KOPT-K1 (cell line): ENCODE measurements at regions not wholly inside any gene's neighbourhood (a gene's known extent, or its start where the extent isn't known, plus 50 kb on each side); places are given as distances from the start of the nearest gene placed in this dataset.
"Not testable (repeated sequence)": the region's sequence is repeated elsewhere in the genome, so short reads cannot be mapped to it uniquely, and the experiment has no call there.

Experiments
- H3K27ac ChIP-seq: fragments of 200-600 bp; sonication (generic); 2 replicates; pipeline ENCODE4 v1.5.1; 2016; ENCODE audit warnings: antibody characterized with exemption, mild to moderate bottlenecking, low read depth, low read length; ENCODE audit not compliant: poor library complexity, severe bottlenecking
- H3K36me3 ChIP-seq: fragments of 200-600 bp; sonication (generic); 2 replicates; pipeline ENCODE4 v1.5.1; 2017; ENCODE audit warnings: antibody characterized with exemption, mild to moderate bottlenecking, low read length, moderate library complexity; ENCODE audit not compliant: insufficient read depth
- H3K9me3 ChIP-seq: fragments of 200-600 bp; sonication (generic); 2 replicates; pipeline ENCODE4 v1.5.1; 2017; ENCODE audit warnings: antibody characterized with exemption, low read length, mild to moderate bottlenecking; ENCODE audit not compliant: insufficient read depth, poor library complexity, severe bottlenecking

DNA sequence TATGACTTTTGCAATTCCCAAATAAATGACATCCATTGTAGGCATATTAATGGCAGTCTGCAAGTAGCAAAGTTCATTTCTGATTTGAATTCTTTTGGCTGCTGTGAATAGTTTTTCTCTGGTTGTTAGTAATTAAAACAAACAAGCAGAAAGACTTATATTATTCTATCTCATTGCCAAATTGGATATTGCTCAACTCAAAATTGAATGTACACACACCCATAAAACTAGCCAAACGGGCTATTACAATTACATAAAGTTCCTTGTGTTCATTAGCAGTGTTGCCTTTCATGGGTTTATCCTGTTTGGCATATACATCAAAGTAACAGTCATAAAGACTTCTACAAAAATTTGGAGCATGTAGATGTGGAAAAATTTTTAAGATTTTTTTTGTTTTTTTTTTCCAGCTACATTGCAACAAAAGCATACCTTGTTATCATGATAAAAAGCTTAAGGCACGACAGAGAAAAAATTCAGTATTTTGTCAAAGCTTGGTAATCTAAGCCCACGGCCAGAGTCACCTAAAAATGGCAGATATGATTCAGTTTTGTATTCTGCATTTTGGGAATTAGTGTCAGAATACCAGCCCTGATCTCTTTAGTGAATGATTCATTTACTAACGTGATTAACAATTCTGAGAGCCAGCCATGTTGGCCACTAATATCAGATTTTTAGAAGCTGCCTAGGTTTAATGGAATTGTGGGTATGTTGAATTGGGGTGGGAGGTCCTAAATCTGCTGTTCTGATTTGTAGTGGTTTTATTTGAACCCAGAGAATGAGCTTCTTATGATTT is 108.4 kb downstream of the KLF5 start:
- Histone ChIP-seq H3K36me3 (no peaks in the 10 kb centered on the region), H3K9me3 (no peaks in the 10 kb centered on the region), H3K27ac (no peak overlapping the region)

GRCh38 chr13:73166204-73166603 is 107.4 kb downstream of the KLF5 start:
- Histone ChIP-seq H3K36me3 (no peaks in the 10 kb centered on the region), H3K27ac (no peak overlapping the region), H3K9me3 (no peaks in the 10 kb centered on the region)

- Histone ChIP-seq H3K27ac (no peak overlapping the region), H3K9me3 (no peaks in the 10 kb centered on the region), H3K36me3 (no peaks in the 10 kb centered on the region)
Measured at GRCh38 chr13:73162912-73163911, 104.4 kb downstream of the KLF5 start.

DNA sequence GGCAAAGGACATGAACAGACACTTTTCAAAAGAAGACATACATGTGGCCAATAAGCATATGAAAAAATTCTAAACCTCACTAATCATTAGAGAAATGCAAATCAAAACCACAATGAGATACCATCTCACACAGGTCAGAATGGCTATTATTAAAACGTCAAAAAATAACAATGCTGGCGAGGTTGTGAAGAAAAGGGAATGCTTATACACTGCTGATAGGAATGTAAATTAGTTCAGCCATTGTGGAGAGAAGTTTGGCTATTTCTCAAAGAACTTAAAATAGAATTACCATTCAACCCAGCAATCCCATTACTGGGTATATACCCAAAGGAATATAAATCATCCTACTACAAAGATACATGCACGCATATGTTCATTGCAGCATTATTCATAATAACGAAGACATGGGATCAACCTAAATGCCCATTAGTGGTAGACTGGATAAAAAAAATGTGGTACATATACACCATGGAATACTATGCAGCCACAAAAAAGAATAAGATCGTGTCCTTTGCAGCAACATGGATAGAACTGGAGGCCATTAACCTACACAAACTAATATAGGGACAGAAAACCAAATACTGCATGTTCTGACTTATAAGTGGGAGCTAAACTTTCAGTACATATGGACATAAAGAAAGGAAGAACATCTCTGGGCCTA is 101.7 kb downstream of the KLF5 start:
- H3K27ac ChIP-seq, H3K9me3 ChIP-seq, H3K36me3 ChIP-seq: not testable (repeated sequence)

- H3K9me3 ChIP-seq, result no peaks in the 10 kb centered on the region
- H3K27ac ChIP-seq, result no peak overlapping the region
- H3K36me3 ChIP-seq, result no peaks in the 10 kb centered on the region
Measured at GRCh38 chr13:73158851-73159250, 100.0 kb downstream of the KLF5 start.

- no peaks in the 10 kb centered on the region for H3K9me3 ChIP-seq
- H3K27ac ChIP-seq, result no peak overlapping the region
- H3K36me3 ChIP-seq, result no peaks in the 10 kb centered on the region
Measured at GRCh38 chr13:73157031-73157430, 98.2 kb downstream of the KLF5 start.

DNA sequence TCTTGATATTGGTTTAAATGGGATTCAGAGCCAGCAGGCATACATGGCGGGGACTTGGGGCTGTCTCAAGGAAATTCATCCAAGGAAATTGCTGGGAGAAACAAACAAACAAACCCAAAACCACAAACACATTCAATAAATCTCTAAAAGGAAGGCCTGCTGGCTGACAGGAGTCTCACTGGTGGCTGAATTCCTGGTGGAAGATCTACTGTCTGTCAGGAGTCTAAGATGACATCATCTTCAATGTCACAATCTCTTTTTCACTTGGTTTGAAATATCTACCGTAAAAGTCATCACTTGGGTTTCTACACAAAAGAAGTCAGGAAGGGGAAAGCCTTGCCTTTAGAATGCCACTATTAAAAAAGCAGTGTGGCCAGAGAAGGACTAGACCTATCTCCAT is 87.9 kb downstream of the KLF5 start:
- Histone ChIP-seq H3K9me3 (no peaks in the 10 kb centered on the region), H3K27ac (no peak overlapping the region)

GRCh38 chr13:73142071-73142470 is 83.3 kb downstream of the KLF5 start:
- Histone ChIP-seq H3K9me3 (no peaks in the 10 kb centered on the region), H3K27ac (no peak overlapping the region), H3K36me3 (no peaks in the 10 kb centered on the region)

More for the DNA sequence above, 87.9 kb downstream of the KLF5 start:
- no peaks in the 10 kb centered on the region for H3K36me3 ChIP-seq

DNA sequence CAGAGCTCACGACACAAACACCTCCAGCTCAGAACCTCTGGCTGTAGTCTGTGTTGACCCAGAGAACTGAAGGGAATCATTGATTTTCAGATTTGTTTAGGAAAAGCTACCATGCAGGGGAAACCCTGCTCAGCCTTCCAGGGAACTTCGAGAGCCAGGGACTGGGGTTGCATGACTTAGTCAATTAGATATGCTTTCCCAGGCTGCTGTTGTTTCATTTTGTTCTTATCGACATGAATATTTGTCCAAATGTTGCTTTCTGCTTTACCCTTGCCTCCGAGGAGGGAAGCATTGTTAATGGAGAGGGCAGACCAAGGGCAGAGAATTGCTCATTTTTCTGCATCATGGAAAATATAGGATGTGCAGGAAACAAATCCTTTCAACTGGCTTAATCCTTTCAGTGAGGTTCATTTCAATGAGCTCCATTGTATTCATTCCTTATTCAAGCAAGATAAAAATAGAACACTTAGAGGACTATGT is 82.5 kb downstream of the KLF5 start:
- H3K36me3 ChIP-seq, result no peaks in the 10 kb centered on the region
- H3K27ac ChIP-seq, result no peak overlapping the region
- no peaks in the 10 kb centered on the region for H3K9me3 ChIP-seq

DNA sequence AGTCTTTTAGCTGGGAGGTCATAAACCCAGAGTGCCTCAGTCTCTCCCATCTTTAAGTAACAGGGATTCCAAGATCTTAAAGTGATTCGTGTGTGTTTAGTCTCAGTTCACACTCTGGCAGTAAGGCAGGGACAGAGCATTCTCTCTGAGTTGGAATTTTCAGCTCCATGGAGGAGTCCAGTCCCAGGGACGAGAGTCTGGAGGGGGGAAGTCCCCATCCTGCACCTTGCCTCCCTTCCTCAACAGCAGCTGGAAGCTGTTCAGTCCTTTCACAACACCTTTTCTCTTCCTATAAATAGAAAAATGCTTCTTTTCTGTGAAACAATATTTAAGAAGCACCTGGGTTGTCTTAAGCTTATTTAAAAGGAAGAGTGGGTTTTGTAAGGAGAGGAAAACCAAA is 82.0 kb downstream of the KLF5 start:
- H3K9me3 ChIP-seq, result no peaks in the 10 kb centered on the region
- H3K36me3 ChIP-seq, result no peaks in the 10 kb centered on the region
- no peak overlapping the region for H3K27ac ChIP-seq

- Histone ChIP-seq H3K9me3 (no peaks in the 10 kb centered on the region), H3K27ac (no peak overlapping the region), H3K36me3 (no peaks in the 10 kb centered on the region)
Measured at GRCh38 chr13:73138638-73139491, 80.1 kb downstream of the KLF5 start.

GRCh38 chr13:73138276-73138637 is 79.5 kb downstream of the KLF5 start:
- Histone ChIP-seq H3K27ac (no peak overlapping the region), H3K9me3 (no peaks in the 10 kb centered on the region), H3K36me3 (no peaks in the 10 kb centered on the region)

- Histone ChIP-seq H3K9me3 (no peaks in the 10 kb centered on the region), H3K27ac (no peak overlapping the region), H3K36me3 (no peaks in the 10 kb centered on the region)
Measured at GRCh38 chr13:73136776-73137175, 78.0 kb downstream of the KLF5 start.

DNA sequence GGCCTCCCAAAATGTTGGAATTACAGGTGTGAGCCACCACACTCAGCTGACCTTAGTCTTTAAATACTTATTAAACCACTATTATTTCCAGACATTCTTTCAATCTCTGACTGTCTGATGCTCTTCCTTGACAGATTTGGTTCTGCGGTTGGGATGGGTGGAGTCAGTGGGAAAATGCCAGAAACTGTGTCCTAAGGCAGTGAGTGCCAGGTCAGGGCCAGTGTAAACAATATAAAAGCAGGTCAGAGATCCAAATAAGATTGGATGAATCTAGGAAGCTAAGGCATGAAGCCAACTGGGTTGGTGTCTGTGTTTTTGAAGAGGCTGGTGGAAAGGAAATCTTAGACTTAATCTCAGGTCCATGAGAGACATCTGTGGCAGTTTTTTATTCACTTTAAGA is 74.7 kb downstream of the KLF5 start:
- H3K36me3 ChIP-seq, result no peaks in the 10 kb centered on the region
- no peak overlapping the region for H3K27ac ChIP-seq
- H3K9me3 ChIP-seq, result no peaks in the 10 kb centered on the region
